NCI-H146 treated with DMSO at 0.1 percent for 48 hours (cell line): ENCODE measurements at regions not wholly inside any gene's neighbourhood (a gene's known extent, or its start where the extent isn't known, plus 50 kb on each side); places are given as distances from the start of the nearest gene placed in this dataset.

ENCODE experiments used
- DNase-seq: peaks from one replicate; lab custom pipeline; 2025; ENCODE audit not compliant: unreplicated experiment; lab: John Stamatoyannopoulos, UW

GRCh38 chr7:17016402-17017010 lies 134.7 kb upstream of the AGR3 start:
- no peak for DNase-seq

GRCh38 chr7:17019106-17019505 lies 137.3 kb upstream of the AGR3 start:
- no peak for DNase-seq

GRCh38 chr7:17020250-17020649 lies 138.5 kb upstream of the AGR3 start:
- DNase-seq = no peak

GRCh38 chr7:17021205-17021604 lies 139.4 kb upstream of the AGR3 start:
- DNase-seq = no peak

GRCh38 chr7:17022920-17023319 lies 141.1 kb upstream of the AGR3 start:
- no peak for DNase-seq

- no peak for DNase-seq
These were observed 144.5 kb upstream of the AGR3 start for GRCh38 chr7:17026269-17026668.

- DNase-seq = no peak
These were observed 145.5 kb upstream of the AGR3 start for GRCh38 chr7:17027143-17027788.

- DNase-seq = no peak
These were observed 146.0 kb upstream of the AGR3 start for GRCh38 chr7:17027789-17028152.

- DNase-seq = no peak
These were observed 147.4 kb upstream of the AGR3 start for GRCh38 chr7:17029150-17029549.

- DNase-seq = no peak
These were observed 148.8 kb upstream of the AGR3 start for GRCh38 chr7:17030559-17030958.

- no peak for DNase-seq
These were observed 150.2 kb upstream of the AGR3 start for GRCh38 chr7:17031906-17032551.

GRCh38 chr7:17033245-17033644 lies 151.5 kb upstream of the AGR3 start:
- no peak for DNase-seq

- no peak for DNase-seq
These were observed 154.8 kb upstream of the AGR3 start for GRCh38 chr7:17036584-17036983.

GRCh38 chr7:17037356-17037755 lies 155.6 kb upstream of the AGR3 start:
- DNase-seq = no peak

GRCh38 chr7:17038160-17038782 lies 156.5 kb upstream of the AGR3 start:
- no peak for DNase-seq

GRCh38 chr7:17038783-17039170 lies 157.0 kb upstream of the AGR3 start:
- DNase-seq = no peak

GRCh38 chr7:17039372-17039771 lies 157.6 kb upstream of the AGR3 start:
- DNase-seq = no peak

- DNase-seq = no peak
These were observed 158.9 kb upstream of the AGR3 start for GRCh38 chr7:17040716-17041115.

GRCh38 chr7:17041324-17041723 lies 159.5 kb upstream of the AGR3 start:
- DNase-seq = no peak

GRCh38 chr7:17042211-17042610 lies 160.4 kb upstream of the AGR3 start:
- no peak for DNase-seq

- no peak for DNase-seq
These were observed 161.5 kb upstream of the AGR3 start for GRCh38 chr7:17043012-17043877.
